Upper lobe of right lung (tissue), 1 donor: ENCODE measurements at regions not wholly inside any gene's neighbourhood (a gene's known extent, or its start where the extent isn't known, plus 50 kb on each side); places are given as distances from the start of the nearest gene placed in this dataset.

ENCODE experiments used
- ATAC-seq: fragments of 200-7000 bp; cut with Tn5 transposase; one replicate; pipeline ENCODE4 v1.9.1; 2020; ENCODE audit warnings: mild to moderate bottlenecking, moderate library complexity
- DNase-seq: peaks from one replicate; pipeline ENCODE4 v3.0.0-alpha.2; 2020
- H3K27ac ChIP-seq: fragments of 200-600 bp; one replicate; pipeline ENCODE4 v1.8.0; 2022
- H3K27me3 ChIP-seq: fragments of 200-600 bp; one replicate; pipeline ENCODE4 v1.8.0; 2022; ENCODE audit warnings: mild to moderate bottlenecking
- H3K36me3 ChIP-seq: fragments of 200-600 bp; one replicate; pipeline ENCODE4 v1.8.0; 2022
- H3K4me1 ChIP-seq: fragments of 200-600 bp; one replicate; pipeline ENCODE4 v1.8.0; 2022
- H3K4me3 ChIP-seq: fragments of 200-600 bp; one replicate; pipeline ENCODE4 v1.8.0; 2022; ENCODE audit warnings: mild to moderate bottlenecking
- H3K9me3 ChIP-seq: fragments of 200-600 bp; one replicate; pipeline ENCODE4 v1.8.0; 2022
- intact Hi-C: fragments of 100-400 bp; cut with DNase I; formaldehyde crosslinking; loops from one replicate; pipeline ENCODE4 v1.11.0; 2022
- TF ChIP-seq, protein P1 (sequence below): fragments of 200-600 bp; IDR thresholded peaks from one replicate; pipeline ENCODE4 v1.8.0; 2022; ENCODE audit warnings: antibody characterized with exemption
- donor health status: DM: no; HTN: yes; CAD: no; lungs with severe emphysema.

GRCh38 chr1:38696371-38696770 lies 163.2 kb downstream of the RRAGC start:
- Histone ChIP-seq H3K27me3 (no peaks in the 10 kb centered on the region), H3K36me3 (no peaks in the 10 kb centered on the region), H3K4me3 (no peak overlapping the region), H3K27ac (no peak overlapping the region), H3K4me1 (no peaks in the 10 kb centered on the region), H3K9me3 (no peaks in the 10 kb centered on the region)
- ATAC-seq (no peak), DNase-seq (no peak)
- intact Hi-C loops = no loop called here
- TF ChIP-seq, protein P1, sequence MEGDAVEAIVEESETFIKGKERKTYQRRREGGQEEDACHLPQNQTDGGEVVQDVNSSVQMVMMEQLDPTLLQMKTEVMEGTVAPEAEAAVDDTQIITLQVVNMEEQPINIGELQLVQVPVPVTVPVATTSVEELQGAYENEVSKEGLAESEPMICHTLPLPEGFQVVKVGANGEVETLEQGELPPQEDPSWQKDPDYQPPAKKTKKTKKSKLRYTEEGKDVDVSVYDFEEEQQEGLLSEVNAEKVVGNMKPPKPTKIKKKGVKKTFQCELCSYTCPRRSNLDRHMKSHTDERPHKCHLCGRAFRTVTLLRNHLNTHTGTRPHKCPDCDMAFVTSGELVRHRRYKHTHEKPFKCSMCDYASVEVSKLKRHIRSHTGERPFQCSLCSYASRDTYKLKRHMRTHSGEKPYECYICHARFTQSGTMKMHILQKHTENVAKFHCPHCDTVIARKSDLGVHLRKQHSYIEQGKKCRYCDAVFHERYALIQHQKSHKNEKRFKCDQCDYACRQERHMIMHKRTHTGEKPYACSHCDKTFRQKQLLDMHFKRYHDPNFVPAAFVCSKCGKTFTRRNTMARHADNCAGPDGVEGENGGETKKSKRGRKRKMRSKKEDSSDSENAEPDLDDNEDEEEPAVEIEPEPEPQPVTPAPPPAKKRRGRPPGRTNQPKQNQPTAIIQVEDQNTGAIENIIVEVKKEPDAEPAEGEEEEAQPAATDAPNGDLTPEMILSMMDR = no peak

DNA sequence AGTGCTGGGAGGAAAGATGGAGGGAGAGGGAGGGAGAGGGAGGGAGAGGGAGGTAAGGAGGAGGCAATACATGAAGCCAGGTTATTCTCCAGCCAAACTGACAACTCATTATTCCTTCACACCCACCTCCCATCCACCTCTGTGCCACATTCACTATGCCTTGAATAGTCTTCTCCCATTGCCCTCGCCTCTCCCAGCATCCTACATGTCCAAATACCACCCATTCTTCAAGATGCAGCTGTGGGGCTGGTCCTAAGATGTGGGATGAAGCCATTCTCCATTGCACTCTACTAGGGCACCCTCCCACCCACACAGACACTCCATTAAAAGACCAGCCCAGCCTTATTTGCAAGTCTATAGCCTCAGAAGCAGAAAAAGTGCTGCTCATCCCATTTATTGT lies 165.8 kb downstream of the RRAGC start:
- no peak overlapping the region for H3K4me3 ChIP-seq
- intact Hi-C loops = no loop called here
- no peaks in the 10 kb centered on the region for H3K9me3 ChIP-seq
- peaks cover 3% of the 10 kb centered on the region for H3K27me3 ChIP-seq
- TF ChIP-seq, protein P1 = no peak
- H3K27ac ChIP-seq = no peak overlapping the region
- no peak for ATAC-seq
- no peak for DNase-seq
- H3K36me3 ChIP-seq = no peaks in the 10 kb centered on the region
- H3K4me1 ChIP-seq = no peaks in the 10 kb centered on the region

GRCh38 chr1:38693031-38693430 lies 166.5 kb downstream of the RRAGC start:
- peaks cover 10% of the 10 kb centered on the region for H3K27me3 ChIP-seq
- ATAC-seq (no peak), DNase-seq (no peak)
- no peaks in the 10 kb centered on the region for H3K36me3 ChIP-seq
- TF ChIP-seq, protein P1 = no peak
- H3K4me1 ChIP-seq = no peaks in the 10 kb centered on the region
- intact Hi-C loops = no loop called here
- H3K4me3 ChIP-seq = no peak overlapping the region
- H3K27ac ChIP-seq = no peak overlapping the region
- no peaks in the 10 kb centered on the region for H3K9me3 ChIP-seq

GRCh38 chr1:38690790-38691449 lies 168.7 kb downstream of the RRAGC start:
- no peaks in the 10 kb centered on the region for H3K9me3 ChIP-seq
- TF ChIP-seq, protein P1 = no peak
- no peak overlapping the region for H3K4me3 ChIP-seq
- no peaks in the 10 kb centered on the region for H3K4me1 ChIP-seq
- no peak for DNase-seq
- H3K27me3 ChIP-seq = peaks cover 12% of the 10 kb centered on the region
- no peak overlapping the region for H3K27ac ChIP-seq
- intact Hi-C loops = no loop called here
- H3K36me3 ChIP-seq = no peaks in the 10 kb centered on the region
- no peak for ATAC-seq

GRCh38 chr1:38686927-38687255 lies 172.7 kb downstream of the RRAGC start:
- no peak overlapping the region for H3K4me3 ChIP-seq
- DNase-seq (no peak), ATAC-seq (no peak)
- H3K27me3 ChIP-seq = peaks cover 23% of the 10 kb centered on the region
- no peak overlapping the region for H3K27ac ChIP-seq
- intact Hi-C loops = no loop called here
- TF ChIP-seq, protein P1 = no peak
- no peaks in the 10 kb centered on the region for H3K9me3 ChIP-seq
- no peaks in the 10 kb centered on the region for H3K4me1 ChIP-seq
- no peaks in the 10 kb centered on the region for H3K36me3 ChIP-seq
